ENCODE measurements at regions not wholly inside any gene's neighbourhood (a gene's known extent, or its start where the extent isn't known, plus 50 kb on each side); places are given as distances from the start of the nearest gene placed in this dataset.
A peak's percentile ranks its signal among the peaks of the same experiment; 100 is the strongest.
"Not testable (repeated sequence)": the region's sequence is repeated elsewhere in the genome, so short reads cannot be mapped to it uniquely, and the experiment has no call there.

- H3K9ac ChIP-seq (ENCODE audit: insufficient read depth in 1 of 2, low read depth in 2 of 2, low read length in 2 of 2); ATAC-seq; DNase-seq (ENCODE audit: extremely low read depth in 1 of 4, low spot score in 3 of 4); H3K4me1 ChIP-seq (replicated peaks in 1 of 2; ENCODE audit: control insufficient read depth in 2 of 2, insufficient read depth in 2 of 2, low read length in 2 of 2); BruUV-seq (replicated peaks); H3K27ac ChIP-seq (ENCODE audit: extremely low read depth, low read depth, low read length); CTCF ChIA-PET (ENCODE audit: low intra/inter-chr PET ratio); H3K9me1 ChIP-seq (ENCODE audit: control insufficient read depth, insufficient read depth, low read length); H3K36me3 ChIP-seq (ENCODE audit: control insufficient read depth, insufficient read depth, low read length); intact Hi-C loops (cut with micrococcal nuclease); in situ Hi-C loops (cut with MboI); H2AFZ ChIP-seq (ENCODE audit: low read depth, low read length); H3K4me3 ChIP-seq; H4K20me1 ChIP-seq (replicated peaks; ENCODE audit: control insufficient read depth, insufficient read depth, low read length); FAIRE-seq; H3K9me3 ChIP-seq (replicated peaks; ENCODE audit: control insufficient read depth, insufficient read depth, low read depth, low read length); H3K27me3 ChIP-seq (ENCODE audit: control insufficient read depth in 2 of 2, insufficient read depth in 2 of 2, low read length in 2 of 2); H3K79me2 ChIP-seq (ENCODE audit: control insufficient read depth, insufficient read depth, low read length); H3K4me2 ChIP-seq (ENCODE audit: insufficient read depth, low read length); POLR2A ChIA-PET: not testable (repeated sequence)
- no CpG with 5 or more reads among the region's 1 CpG for WGBS (ENCODE audit: insufficient coverage, low coverage, missing lambda C conversion rate)
These were observed 125.4 kb upstream of the NBPF19 start for GRCh38 chr1:149349448-149349847.

GRCh38 chr1:149352205-149352604 lies 122.6 kb upstream of the NBPF19 start:
- intact Hi-C loops (cut with micrococcal nuclease); CTCF ChIA-PET (ENCODE audit: low intra/inter-chr PET ratio); H3K9ac ChIP-seq (ENCODE audit: insufficient read depth in 1 of 2, low read depth in 2 of 2, low read length in 2 of 2); H3K79me2 ChIP-seq (ENCODE audit: control insufficient read depth, insufficient read depth, low read length); H3K4me1 ChIP-seq (replicated peaks in 1 of 2; ENCODE audit: control insufficient read depth in 2 of 2, insufficient read depth in 2 of 2, low read length in 2 of 2); DNase-seq (ENCODE audit: extremely low read depth in 1 of 4, low spot score in 3 of 4); in situ Hi-C loops (cut with MboI); H4K20me1 ChIP-seq (replicated peaks; ENCODE audit: control insufficient read depth, insufficient read depth, low read length); H2AFZ ChIP-seq (ENCODE audit: low read depth, low read length); H3K27ac ChIP-seq (ENCODE audit: extremely low read depth, low read depth, low read length); H3K9me3 ChIP-seq (replicated peaks; ENCODE audit: control insufficient read depth, insufficient read depth, low read depth, low read length); POLR2A ChIA-PET; FAIRE-seq; BruUV-seq (replicated peaks); H3K4me2 ChIP-seq (ENCODE audit: insufficient read depth, low read length); H3K27me3 ChIP-seq (ENCODE audit: control insufficient read depth in 2 of 2, insufficient read depth in 2 of 2, low read length in 2 of 2); H3K36me3 ChIP-seq (ENCODE audit: control insufficient read depth, insufficient read depth, low read length); H3K9me1 ChIP-seq (ENCODE audit: control insufficient read depth, insufficient read depth, low read length); H3K4me3 ChIP-seq: not testable (repeated sequence)
- no CpG with 5 or more reads among the region's 1 CpG for WGBS (ENCODE audit: insufficient coverage, low coverage, missing lambda C conversion rate)
- peak; percentile 67 for ATAC-seq

DNA sequence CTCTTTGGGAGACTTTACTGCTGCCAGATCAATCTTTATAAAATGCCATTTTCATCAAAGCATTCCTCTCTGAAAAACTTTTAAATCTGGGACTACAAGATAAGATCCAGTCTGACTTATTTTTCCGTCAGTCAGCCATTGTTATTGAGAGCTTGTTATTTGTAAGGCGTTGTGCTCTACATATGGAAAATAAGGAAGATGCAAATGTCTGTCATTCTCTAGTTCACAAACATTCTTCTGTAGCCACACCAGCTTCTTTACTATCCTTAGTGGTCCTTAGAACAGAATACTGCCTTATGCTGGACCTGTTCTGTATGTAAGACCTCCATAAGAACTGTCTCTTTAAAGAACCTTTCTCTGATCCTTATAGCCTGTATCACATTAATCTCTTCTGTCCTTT lies 120.3 kb upstream of the NBPF19 start:
- H4K20me1 ChIP-seq (replicated peaks; ENCODE audit: control insufficient read depth, insufficient read depth, low read length); H3K4me3 ChIP-seq; CTCF ChIA-PET (ENCODE audit: low intra/inter-chr PET ratio); H3K4me2 ChIP-seq (ENCODE audit: insufficient read depth, low read length); H3K9me1 ChIP-seq (ENCODE audit: control insufficient read depth, insufficient read depth, low read length); H3K36me3 ChIP-seq (ENCODE audit: control insufficient read depth, insufficient read depth, low read length); POLR2A ChIA-PET; H3K27ac ChIP-seq (ENCODE audit: extremely low read depth, low read depth, low read length); ATAC-seq; H2AFZ ChIP-seq (ENCODE audit: low read depth, low read length); DNase-seq (ENCODE audit: extremely low read depth in 1 of 4, low spot score in 3 of 4); in situ Hi-C loops (cut with MboI); FAIRE-seq; H3K79me2 ChIP-seq (ENCODE audit: control insufficient read depth, insufficient read depth, low read length); H3K9me3 ChIP-seq (replicated peaks; ENCODE audit: control insufficient read depth, insufficient read depth, low read depth, low read length); H3K27me3 ChIP-seq (ENCODE audit: control insufficient read depth in 2 of 2, insufficient read depth in 2 of 2, low read length in 2 of 2); BruUV-seq (replicated peaks); H3K9ac ChIP-seq (ENCODE audit: insufficient read depth in 1 of 2, low read depth in 2 of 2, low read length in 2 of 2); H3K4me1 ChIP-seq (replicated peaks in 1 of 2; ENCODE audit: control insufficient read depth in 2 of 2, insufficient read depth in 2 of 2, low read length in 2 of 2); intact Hi-C loops (cut with micrococcal nuclease): not testable (repeated sequence)
- no CpG with 5 or more reads among the region's 2 CpGs for WGBS (ENCODE audit: insufficient coverage, low coverage, missing lambda C conversion rate)

DNA sequence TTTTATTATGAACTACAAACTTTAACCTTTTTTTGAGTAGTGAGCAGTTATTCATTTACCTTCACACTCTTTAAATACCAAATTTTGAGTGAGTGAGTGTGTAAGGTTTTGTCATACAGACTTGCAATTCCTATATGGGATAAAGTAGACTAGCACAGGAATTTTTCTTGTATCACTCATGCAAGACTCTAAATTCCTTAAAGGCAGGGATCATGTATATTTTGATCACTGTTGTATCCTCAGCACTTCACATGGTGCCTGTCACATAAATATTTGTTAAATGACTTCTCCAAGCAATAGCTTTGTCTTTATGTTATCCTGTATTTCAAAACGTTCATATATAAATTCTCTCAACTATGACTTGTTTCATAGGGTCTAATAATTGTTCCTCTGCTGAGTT lies 119.1 kb upstream of the NBPF19 start:
- H3K4me1 ChIP-seq (replicated peaks in 1 of 2; ENCODE audit: control insufficient read depth in 2 of 2, insufficient read depth in 2 of 2, low read length in 2 of 2); H3K9me3 ChIP-seq (replicated peaks; ENCODE audit: control insufficient read depth, insufficient read depth, low read depth, low read length); H3K4me2 ChIP-seq (ENCODE audit: insufficient read depth, low read length); H3K9me1 ChIP-seq (ENCODE audit: control insufficient read depth, insufficient read depth, low read length); H3K9ac ChIP-seq (ENCODE audit: insufficient read depth in 1 of 2, low read depth in 2 of 2, low read length in 2 of 2); intact Hi-C loops (cut with micrococcal nuclease); H3K27me3 ChIP-seq (ENCODE audit: control insufficient read depth in 2 of 2, insufficient read depth in 2 of 2, low read length in 2 of 2); H3K27ac ChIP-seq (ENCODE audit: extremely low read depth, low read depth, low read length); H3K36me3 ChIP-seq (ENCODE audit: control insufficient read depth, insufficient read depth, low read length); ATAC-seq; DNase-seq (ENCODE audit: extremely low read depth in 1 of 4, low spot score in 3 of 4); H2AFZ ChIP-seq (ENCODE audit: low read depth, low read length); H4K20me1 ChIP-seq (replicated peaks; ENCODE audit: control insufficient read depth, insufficient read depth, low read length); BruUV-seq (replicated peaks); H3K4me3 ChIP-seq; H3K79me2 ChIP-seq (ENCODE audit: control insufficient read depth, insufficient read depth, low read length); FAIRE-seq; POLR2A ChIA-PET; in situ Hi-C loops (cut with MboI); CTCF ChIA-PET (ENCODE audit: low intra/inter-chr PET ratio): not testable (repeated sequence)
- no CpG with 5 or more reads among the region's 1 CpG for WGBS (ENCODE audit: insufficient coverage, low coverage, missing lambda C conversion rate)

Measured in K562 (cell line).